T-helper 1 cell treated with Interleukin-12 subunit alpha and Interleukin-12 subunit beta and Interleukin-4 antibody, amounts not matched to agents 30 ng/mL and 1 ng/mL, for 36 hours (primary cell): ENCODE measurements at regions not wholly inside any gene's neighbourhood (a gene's known extent, or its start where the extent isn't known, plus 50 kb on each side); places are given as distances from the start of the nearest gene placed in this dataset.

ENCODE experiments used
- intact Hi-C: fragments of 100-400 bp; cut with micrococcal nuclease; formaldehyde crosslinking; loops from one replicate; pipeline ENCODE4 v1.15.1; 2024

DNA sequence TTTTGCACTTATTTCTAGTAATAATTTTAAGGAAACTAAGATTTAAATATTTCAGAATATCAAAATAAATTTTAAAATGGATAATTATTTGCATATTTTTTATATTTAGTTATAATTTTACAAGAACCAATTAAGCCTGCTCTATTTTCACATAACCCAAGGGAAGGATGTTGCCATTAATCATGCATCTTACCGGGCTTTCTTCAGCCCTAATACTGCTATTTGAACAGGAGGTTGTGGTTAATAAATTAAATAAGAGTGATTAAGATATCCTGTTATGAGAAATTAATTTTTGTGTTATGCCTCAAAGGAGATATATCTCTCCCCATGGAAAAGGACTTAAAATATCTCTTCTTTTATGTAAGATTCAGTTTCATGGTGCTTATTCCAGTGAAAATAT, 1415.8 kb upstream of the B3GALT2 start:
- intact Hi-C loops = no loop called here

DNA sequence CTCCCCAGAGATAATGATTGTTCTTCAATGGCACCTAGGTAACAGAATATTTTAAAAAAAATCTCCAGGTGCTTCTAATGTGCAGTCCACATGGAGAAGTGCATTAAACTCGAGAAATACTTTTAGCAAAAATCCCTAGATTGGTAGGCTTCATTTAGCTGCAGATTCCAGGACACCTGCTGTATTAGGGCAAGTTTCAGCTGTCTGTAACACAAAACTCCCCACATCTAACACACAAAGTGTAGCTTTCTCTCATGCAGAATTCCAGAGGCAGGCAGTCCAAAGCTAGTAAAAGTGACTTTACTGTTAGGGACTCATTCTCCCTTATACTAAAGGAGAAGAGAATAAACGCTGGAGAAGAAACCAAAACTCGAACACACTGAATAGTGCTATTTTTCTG, 1414.3 kb upstream of the B3GALT2 start:
- intact Hi-C loops = no loop called here

DNA sequence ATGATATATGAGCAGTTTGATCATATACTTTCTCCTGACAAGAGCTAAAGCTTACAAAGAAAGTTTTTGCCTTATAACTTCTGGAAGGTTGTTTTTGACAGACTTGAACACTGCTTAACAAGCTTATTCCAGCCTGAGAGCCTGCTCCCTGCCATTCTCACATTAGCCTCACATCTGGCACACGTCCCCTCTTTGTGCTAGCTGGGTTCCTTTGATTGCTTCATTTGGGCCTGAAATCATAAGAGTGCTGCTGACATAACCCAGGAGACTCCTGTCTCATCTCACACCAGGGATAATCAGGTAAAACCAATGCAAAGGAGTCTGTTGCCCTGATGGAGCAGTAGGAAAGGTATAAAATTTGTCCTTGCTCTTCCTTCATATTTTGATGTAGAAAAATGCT, 1411.7 kb upstream of the B3GALT2 start:
- intact Hi-C loops = no loop called here

DNA sequence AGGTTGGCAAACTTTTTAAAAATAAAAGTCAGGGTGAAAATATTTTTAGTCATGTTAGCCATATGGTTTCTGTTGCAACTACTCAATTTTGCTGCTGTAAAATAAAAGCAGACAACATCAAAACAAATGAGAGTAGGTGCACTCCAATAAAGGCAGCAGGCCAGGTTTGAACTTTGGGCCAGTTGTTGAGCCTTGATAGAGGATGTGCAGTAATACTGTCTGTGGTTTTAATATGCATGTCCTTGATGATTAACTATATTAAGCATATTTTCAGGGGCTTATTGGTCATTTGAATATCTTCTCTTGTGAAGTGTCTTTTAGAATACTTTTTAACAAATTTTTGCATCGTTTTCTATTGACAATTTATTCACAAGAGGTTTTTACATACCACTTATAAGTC, 1399.9 kb upstream of the B3GALT2 start:
- intact Hi-C loops = no loop called here

- intact Hi-C loops = no loop called here
These were observed 1397.6 kb upstream of the B3GALT2 start for GRCh38 chr1:194584052-194584451.

- intact Hi-C loops = no loop called here
These were observed 1384.1 kb upstream of the B3GALT2 start for GRCh38 chr1:194570476-194570875.

DNA sequence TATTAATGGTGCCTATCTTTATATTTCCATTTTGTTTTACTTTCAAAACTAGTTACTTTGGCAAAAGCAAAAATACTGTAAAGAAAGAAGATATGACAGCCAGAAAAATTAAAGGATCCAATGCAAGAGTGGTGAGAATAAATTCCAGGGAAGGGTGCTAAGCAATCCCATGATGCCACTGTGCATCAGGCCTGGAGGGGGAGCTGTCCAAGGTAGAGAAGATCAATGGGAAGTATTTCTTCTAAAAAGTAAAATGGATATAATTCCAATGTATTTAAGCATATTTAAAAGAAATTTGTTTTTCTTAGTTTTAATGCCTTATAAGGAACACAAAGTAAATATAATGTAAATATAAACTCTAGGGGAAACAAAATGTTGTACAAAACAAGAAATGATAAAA, 1382.2 kb upstream of the B3GALT2 start:
- intact Hi-C loops = no loop called here

GRCh38 chr1:194548071-194548470, 1361.7 kb upstream of the B3GALT2 start:
- intact Hi-C loops = no loop called here

DNA sequence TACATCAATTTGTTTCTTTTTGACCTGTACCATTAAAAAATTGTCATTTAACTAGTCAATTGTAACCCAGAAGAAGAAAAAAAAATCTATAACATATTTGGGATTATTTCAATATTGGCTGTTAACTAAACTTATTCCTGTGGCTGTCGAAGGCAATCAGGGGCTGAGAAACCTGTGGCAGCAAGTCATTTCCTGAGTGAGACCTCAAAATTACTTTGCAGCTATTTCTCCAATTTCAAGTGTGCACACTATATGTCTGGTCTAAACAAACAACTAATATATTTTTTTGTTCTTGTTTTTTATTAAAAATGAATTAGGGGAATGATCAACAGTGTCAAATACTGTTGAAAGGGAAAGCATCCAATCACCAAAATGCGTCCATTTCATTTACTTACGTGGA, 1357.6 kb upstream of the B3GALT2 start:
- intact Hi-C loops = no loop called here

DNA sequence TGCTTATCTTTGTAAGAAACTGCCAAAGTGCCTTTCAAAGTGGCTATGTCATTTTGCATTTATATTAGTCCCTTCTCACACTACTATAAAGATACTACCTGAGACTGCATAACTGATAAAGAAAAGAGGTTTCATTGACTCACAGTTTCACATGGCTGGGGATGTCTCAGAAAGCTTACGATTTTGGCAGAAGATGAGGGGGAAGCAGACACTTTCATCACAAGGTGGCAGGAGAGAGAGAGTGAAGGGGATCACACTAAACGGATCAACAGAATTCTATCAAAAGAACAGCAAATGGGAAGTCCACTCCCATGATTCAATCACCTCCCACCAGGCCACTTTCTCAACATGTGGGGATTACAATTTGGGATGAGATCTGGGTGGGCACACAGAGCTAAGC, 1352.0 kb upstream of the B3GALT2 start:
- intact Hi-C loops = no loop called here

DNA sequence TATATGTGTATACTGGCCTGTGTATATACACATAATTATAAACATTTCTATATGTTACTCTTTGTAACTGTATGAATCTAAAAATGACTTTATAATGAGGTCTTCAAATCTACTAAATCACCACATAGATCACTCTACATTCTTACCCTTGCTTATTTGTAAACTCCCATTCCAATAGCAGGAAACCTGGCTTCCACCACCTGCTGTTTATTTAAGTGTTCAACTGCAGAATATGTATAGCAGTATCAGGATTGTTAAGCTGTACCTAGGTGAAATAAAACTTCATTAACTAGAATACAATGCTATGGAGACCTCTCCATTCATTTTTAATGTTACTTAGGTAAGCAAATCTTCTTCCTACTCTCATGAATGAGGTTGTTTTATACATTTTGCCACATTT, 1351.1 kb upstream of the B3GALT2 start:
- intact Hi-C loops = no loop called here

GRCh38 chr1:194535369-194535768, 1349.0 kb upstream of the B3GALT2 start:
- intact Hi-C loops = no loop called here

DNA sequence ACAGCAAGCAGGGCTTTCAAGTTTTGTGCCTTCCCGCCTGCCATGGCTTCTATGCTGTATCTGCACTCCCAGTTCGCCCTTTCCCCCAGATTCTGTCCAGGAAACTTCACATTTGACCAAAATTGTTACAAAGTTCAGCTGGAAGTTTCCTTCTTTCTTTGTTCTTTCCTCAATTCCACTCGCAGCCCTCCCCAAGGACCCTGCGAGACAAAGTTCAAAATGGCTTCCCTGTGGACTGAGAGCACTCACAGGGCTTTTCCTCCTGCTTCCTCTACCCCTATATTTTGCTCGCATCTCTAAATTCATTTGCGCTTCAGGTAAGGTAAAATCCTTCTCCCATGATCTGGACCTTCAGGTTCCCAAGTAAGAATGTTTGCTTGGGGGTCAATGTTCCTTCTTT, 1348.4 kb upstream of the B3GALT2 start:
- intact Hi-C loops = no loop called here

DNA sequence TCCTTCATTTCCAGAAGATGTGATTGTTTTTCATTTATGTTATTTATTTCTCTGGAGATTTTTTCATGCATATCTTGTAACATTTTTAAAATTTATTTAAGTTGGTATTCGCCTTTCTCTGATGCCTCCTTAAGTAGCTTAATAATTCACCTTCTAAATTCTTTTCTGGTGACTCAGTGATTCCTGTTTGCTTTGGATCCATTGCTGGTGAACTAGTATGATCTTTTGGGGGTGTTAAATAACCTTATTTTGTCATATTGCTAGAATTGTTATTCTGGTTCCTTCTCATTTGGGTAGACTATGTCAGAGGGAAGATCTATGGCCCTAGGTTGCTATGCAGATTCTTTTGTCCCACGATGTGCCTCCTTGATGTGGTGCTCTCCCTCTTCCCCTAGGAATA, 1347.2 kb upstream of the B3GALT2 start:
- intact Hi-C loops = no loop called here

GRCh38 chr1:194517567-194517966, 1331.2 kb upstream of the B3GALT2 start:
- intact Hi-C loops = no loop called here

- intact Hi-C loops = no loop called here
These were observed 1329.5 kb upstream of the B3GALT2 start for GRCh38 chr1:194515916-194516315.

DNA sequence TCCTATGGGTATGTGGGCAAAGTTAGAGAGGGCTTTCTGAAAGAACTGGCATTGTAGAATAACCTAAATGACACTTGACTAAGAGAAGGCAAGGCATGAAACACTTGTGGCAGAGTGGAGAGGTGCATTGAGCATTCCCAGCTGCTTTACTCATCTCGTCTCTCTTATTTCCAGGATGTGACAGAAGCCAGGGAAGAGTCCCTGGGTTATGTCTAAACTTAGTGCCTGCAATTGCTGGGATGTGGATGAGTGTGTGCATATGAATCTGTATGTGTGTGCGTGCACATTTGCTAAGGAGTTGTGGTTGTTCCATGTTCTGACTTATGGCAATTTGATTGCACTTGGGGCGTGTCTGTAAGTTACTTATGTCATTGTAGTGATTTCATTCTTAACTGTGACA, 1326.5 kb upstream of the B3GALT2 start:
- intact Hi-C loops = no loop called here

DNA sequence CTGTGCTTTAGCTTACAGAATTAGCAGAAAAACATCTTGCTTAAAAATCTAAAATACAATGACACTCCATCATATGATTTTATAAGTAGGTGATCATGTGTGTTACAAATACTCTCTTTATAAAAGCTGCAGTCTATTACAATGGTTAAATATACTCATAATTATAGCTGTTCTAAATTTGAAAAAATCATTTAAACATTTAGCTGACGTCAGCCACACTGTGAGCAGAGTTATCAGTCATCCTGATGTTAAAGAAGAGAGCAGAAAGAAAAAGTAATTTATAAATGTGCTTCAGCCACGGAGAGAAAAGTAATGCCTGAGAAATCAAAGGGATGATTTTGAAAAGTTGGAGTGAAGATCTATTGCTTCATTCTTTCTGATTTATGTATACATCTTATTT, 1325.9 kb upstream of the B3GALT2 start:
- intact Hi-C loops = no loop called here

GRCh38 chr1:194503209-194503608, 1316.8 kb upstream of the B3GALT2 start:
- intact Hi-C loops = no loop called here

- intact Hi-C loops = no loop called here
These were observed 1309.0 kb upstream of the B3GALT2 start for GRCh38 chr1:194495434-194495833.

- intact Hi-C loops = loop anchor here (5.0 kb wide), 1 partner anchor 390 kb away; no protein-coding TSS in a partner anchor
These were observed 1300.8 kb upstream of the B3GALT2 start for GRCh38 chr1:194487172-194487571.

DNA sequence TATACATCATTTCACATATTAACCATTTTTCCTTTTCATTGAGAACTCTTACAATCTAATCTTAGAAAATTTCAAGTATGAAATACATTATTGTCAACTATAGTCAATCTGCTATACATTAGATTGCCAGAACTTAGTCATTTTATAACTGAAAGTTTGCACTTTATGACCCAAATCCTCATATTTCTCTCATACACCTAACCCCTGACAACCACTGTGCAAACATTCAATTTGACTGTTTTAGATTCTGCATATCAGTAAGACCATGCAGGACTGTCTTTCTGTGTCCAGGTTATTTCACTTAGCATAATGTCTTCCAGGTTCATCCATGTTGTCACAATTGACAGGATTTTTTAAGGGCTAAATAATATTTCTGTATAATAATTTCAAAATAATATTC, 1299.0 kb upstream of the B3GALT2 start:
- intact Hi-C loops = loop anchor here (5.0 kb wide), 1 partner anchor 388 kb away; no protein-coding TSS in a partner anchor

DNA sequence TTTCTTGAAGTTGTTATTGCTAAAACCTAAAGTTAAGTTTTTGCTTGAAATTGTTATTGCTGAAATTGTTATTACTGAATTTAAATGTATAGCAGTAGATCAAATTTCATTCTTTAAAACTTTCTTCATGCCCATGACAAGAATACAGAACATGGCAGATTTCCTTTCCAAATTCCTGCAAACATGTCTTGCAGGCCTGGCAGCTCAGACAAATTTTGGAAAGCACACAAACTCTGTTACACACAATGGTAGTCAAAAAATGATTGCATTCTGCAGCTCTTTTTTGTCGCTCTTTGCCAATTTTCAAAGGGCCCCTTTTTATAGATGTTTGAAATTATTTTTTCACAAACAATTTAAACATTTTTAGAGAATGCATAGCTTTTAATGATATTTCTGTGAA, 1292.3 kb upstream of the B3GALT2 start:
- intact Hi-C loops = loop anchor here (10.0 kb wide), 1 partner anchor 1294 kb away; the partner anchor contains the start of gene B3GALT2

GRCh38 chr1:194477908-194478307, 1291.5 kb upstream of the B3GALT2 start:
- intact Hi-C loops = loop anchor here (10.0 kb wide), 1 partner anchor 1293 kb away; the partner anchor contains the start of gene B3GALT2
